HG02885 (cell line): ENCODE measurements at regions not wholly inside any gene's neighbourhood (a gene's known extent, or its start where the extent isn't known, plus 50 kb on each side); places are given as distances from the start of the nearest gene placed in this dataset.
A peak's percentile ranks its signal among the peaks of the same experiment; 100 is the strongest.
"Not testable (repeated sequence)": the region's sequence is repeated elsewhere in the genome, so short reads cannot be mapped to it uniquely, and the experiment has no call there.

Experiments
- ATAC-seq: cut with Tn5 transposase; IDR thresholded peaks from one replicate; pipeline ENCODE4 v1.9.1; 2021; ENCODE audit warnings: mild to moderate bottlenecking; ENCODE audit not compliant: unreplicated experiment, poor library complexity

DNA sequence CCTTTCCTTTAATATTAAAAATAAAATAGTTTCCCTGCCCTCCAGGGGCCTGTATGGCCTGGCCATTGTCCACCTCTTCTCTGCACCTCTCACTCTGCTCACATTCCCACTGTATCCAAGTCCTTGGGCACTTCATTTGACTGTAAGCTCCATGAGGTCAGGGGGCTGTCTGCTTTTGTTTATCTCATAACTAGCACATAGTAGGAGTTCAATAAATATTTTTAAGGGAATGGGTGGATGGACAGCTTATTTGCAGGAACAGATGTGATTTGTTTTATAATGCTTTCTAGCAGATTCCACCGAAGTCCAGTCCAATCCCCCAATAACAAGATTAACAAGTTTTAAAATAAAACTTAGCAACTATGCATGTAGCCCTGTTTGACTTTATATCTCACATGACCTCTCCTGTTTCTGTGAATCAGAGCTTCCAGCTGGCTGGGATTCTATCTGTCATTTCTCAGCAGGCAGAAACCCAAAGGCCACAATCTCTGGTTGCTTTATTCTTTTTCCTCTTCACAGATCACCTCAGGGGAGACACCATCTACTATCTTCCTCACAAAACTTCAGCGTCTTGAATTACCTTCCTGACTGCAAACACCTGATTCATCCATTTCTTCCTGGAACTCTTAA is 123.0 kb upstream of the NR2F2 start:
- ATAC-seq, result no peak

DNA sequence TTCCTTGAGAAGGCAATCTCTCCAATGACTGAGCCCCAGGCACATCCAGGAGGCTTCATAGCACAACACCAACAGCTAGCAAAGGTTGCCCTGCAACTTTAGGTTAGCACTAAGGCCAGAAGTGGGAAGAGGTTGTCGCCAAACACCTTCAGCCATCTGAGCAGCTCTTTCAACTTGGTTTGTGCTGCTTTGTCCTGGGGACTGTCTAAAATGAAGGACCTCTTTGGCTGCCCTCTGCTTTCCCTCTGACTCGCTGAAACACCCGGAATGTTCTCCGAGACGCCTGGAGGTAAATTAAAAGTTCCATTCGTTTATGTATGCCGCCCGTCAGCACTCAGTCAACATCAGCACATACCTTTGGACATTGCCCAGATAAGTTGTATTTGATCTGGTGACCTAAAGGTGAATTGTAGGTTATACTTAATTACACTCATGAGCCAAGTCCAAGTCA is 121.2 kb upstream of the NR2F2 start:
- no peak for ATAC-seq

DNA sequence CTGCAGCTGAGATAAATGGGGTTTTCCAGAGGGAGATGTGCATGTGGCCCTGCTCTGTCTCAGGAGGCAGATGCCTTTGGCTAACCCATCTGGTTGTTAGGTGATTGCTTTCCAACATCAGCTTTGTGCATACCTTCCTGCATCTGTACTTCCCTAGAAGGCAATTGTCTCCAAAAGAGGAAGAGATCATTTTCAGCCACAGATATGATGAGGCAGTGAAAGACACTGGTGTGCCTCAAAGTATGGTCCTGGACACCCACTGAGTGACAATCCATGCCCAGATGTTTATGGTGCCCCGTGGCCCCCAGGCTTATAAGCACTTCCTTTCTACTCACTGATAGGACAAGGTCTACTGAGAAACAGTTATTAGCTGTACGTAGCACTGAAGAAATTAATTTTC is 117.5 kb upstream of the NR2F2 start:
- ATAC-seq, result no peak

DNA sequence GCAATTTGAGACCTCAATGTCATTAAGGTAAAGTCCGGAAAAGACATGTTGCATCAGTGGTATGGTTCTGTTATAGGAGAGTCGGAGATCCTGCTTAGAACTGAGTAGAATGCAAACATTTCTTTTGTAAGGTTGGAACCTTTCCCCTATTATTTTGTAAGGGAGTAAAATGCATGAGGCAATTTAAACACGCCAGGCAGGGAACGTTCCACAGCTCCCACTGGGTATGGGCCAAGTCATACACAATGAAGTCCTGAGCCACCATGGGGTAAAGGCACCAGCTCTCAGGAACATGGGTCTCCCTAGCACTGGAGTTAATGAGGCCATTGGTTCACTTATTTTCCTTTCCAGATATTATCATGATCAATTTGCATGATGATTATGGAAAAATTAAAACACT is 116.6 kb upstream of the NR2F2 start:
- ATAC-seq, result no peak

DNA sequence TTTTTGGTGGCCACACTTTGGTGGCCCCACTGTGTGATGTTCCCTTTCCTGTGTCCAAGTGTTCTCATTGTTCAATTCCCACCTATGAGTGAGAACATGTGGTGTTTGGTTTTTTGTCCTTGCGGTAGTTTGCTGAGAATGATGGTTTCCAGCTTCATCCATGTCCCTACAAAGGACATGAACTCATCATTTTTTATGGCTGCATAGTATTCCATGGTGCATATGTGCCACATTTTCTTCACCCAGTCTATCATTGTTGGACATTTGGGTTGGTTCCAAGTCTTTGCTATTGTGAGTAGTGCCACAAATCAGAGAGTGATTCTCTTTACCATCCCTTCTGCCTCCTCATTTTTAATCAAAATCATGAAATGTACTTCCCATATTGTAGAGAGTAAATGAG is 114.0 kb upstream of the NR2F2 start:
- ATAC-seq, result not testable (repeated sequence)

DNA sequence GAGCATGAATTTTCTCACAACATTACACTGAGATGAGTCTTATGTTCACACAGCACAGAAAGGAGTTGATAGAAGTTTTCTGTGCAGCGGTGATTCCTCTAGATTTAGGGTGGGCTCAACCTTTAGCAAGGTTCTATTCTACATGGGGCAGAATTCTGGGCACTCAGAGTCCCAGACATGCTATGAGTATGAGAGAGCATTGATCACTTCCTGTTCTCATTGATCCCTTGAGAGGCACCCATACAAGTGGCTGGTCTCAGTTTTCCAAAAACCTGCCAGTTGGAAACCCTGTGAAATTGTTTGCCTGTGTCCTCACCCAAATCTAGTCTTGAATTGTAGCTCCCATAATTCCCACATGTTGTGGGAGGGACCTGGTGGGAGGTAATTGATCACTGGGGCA is 112.5 kb upstream of the NR2F2 start:
- ATAC-seq, result no peak

DNA sequence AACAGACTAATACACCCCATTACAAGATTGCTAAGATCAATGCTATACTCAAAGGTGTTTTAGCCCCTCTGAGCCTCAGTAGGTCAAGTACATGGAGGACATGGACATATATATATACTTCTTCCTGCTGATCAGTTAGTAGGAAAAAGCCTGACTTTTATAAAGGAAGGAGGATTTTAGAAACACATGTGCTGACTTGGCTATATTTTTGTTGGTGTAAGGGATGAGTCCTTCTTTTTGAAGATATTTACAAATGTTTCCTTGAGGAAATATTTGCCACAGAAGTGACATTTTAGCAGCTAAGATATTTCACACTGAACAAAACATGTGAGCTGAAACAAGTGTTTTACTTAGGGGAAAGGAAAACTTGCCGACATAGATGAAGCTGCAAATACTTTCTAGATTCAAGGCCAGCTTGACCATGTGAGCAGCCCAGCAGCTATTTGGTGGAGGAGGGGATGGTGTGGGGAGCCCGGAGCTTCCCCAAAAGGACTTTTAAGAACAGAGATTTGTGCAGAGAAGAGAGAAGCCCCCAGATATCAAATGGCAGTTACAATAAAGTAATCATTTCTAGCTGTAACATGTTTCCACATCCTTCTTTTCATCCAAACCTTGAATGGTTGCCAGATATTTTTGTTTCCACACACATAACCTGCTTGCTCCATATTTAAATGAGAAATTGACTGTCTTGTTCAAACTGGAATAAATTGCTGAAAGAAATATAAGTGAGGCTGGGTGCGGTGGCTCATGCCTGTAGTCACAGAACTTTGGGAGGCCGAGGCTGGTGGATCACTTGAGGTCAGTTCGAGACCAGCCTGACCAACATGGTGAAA is 111.7 kb upstream of the NR2F2 start:
- no peak for ATAC-seq

DNA sequence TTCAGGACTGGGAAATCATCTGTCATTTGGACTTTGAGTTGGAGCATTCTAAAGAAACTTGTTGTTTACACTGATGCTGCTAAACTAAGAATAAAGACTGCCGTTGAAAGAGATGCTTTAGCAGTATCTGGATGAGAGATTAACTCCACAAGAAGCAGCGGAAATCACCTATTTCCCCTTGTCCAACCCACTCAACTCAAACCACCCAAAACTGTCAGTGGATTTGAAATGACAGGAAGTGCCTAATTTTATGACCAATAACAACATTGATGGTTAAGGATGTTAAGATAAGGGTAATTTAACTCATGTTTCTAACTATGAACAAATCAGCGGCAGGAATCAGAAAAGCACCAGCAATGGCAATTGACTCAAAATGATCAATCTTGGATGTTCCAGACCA is 110.8 kb upstream of the NR2F2 start:
- no peak for ATAC-seq

DNA sequence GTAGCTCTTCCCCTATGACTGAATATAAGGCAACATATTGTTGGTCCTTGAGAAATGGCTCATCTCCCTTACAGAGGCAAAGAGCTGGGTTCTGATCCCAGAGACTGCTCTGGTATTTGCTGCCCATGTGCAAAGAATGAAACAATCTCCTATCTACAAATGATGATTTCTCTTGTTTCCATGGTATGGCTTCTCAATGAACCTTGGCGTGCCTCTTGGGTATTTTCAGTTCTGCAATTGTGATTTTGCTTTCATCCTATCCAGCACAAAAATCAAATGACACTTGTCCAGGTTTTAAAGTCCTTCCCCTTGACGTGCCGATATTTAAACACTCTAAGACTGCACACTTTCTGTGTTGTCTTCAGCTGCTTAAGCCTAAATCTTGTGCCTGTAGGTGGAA is 109.8 kb upstream of the NR2F2 start:
- no peak for ATAC-seq

DNA sequence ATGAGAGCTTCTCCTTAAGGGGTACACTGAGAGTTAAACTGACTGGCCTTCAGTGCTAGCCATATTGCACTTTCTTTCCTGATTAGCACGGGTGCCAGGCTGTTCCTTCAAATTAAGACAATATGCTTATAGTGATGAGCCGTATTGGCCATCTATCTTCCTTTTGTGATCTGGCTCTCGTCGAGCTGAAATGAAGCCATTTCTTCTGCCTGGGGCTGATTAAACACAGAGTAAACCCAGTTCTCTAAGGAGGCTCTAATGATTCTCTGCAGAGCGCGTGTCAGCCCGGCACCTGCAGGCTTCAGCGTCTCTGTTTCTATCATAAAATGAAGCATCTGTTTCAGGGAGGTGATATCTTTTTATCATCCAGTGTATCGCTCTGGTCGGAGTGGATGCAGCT is 107.5 kb upstream of the NR2F2 start:
- no peak for ATAC-seq

DNA sequence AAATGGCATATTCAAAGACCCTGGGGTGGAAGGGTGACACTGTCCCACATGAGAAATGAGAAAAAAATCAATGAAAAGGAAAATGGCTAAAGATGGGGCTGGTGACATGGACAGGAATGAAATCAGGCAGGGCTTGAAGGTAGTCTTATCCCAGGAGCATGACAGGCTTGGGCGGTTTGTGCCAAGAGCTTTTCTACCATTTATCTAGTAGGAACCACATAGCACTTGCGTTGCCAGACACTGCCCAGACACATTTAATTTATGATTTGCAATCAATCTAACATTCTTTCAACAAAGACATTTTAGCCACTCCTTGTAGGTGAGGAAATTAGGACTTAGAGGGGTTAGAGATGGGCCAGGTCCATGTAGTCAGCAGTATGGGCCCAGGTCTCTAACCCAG is 106.6 kb upstream of the NR2F2 start:
- no peak for ATAC-seq

DNA sequence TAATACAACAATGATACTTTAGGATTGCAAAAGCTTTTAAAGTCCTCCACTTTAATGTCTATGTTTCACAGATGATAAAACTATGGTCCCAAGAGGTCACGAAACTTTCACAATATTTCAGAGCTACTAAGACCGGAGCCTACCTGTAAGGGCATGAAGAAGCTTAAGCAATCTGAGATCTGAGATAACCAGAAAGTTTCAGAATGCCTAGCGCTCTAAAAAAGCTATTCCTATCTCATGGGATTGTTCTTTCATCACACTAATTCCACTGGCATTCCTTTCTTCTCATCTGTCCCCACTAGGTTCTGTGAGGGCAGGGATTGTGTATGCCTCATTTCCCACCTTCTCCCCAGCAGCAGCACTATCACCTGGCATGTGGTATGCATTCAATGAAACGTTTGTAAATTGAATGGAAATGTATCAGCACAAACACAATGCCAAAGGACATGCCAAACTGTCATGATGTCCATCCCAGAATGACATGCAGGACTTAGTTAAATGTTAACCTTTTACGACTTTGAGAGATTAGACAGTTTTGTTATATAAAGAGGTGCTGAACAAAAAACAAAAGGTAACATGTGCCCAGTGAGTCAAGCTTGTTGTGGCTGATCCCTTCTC is 104.7 kb upstream of the NR2F2 start:
- ATAC-seq, result no peak

DNA sequence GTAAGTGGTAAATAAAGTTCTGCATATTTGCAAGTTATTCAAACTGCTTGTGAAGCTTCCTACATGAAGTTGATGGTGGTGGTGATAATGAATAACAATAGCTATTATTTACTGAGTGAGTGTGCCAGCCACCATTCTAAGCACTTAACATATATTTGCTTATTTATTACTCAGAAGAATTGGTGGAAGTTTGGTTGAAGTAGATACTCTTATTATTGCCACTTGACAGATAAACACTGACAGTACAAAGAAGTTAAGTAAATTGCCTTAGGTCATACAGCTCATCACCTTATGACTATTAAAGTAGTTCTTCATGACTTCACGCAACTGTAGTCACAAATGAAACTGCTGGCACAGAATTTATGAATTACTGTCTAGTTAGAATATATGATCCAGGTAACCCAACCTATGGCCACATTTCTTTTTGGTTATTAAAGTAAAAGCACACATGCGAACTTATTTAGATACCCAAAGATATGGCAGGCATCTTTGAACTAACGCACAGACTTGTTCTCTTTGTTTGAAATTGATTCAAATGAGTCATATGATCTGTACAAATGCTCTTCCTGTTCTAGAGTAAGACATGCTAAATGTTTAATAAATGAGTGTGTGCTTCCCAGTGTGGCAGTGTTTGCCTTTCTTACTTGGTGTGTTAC is 99.8 kb upstream of the NR2F2 start:
- no peak for ATAC-seq

DNA sequence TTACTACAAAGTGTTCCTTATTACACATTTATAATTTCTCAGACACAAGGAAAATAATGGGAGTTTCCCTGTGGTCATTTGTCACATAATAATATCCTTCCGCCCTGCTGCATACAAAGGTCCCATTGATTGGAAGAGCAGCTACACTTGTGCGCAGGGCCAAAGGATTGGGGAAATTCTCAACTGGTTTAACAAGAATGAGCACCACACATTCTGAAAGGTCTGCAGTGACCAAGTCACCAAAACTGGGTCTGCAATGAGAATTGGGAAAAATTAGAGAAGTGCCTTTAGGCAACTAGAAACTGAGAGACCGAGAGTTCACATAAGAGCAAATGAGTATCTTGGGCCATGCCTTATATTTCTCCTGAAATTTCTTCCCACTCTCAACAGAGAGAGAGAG is 98.2 kb upstream of the NR2F2 start:
- no peak for ATAC-seq

DNA sequence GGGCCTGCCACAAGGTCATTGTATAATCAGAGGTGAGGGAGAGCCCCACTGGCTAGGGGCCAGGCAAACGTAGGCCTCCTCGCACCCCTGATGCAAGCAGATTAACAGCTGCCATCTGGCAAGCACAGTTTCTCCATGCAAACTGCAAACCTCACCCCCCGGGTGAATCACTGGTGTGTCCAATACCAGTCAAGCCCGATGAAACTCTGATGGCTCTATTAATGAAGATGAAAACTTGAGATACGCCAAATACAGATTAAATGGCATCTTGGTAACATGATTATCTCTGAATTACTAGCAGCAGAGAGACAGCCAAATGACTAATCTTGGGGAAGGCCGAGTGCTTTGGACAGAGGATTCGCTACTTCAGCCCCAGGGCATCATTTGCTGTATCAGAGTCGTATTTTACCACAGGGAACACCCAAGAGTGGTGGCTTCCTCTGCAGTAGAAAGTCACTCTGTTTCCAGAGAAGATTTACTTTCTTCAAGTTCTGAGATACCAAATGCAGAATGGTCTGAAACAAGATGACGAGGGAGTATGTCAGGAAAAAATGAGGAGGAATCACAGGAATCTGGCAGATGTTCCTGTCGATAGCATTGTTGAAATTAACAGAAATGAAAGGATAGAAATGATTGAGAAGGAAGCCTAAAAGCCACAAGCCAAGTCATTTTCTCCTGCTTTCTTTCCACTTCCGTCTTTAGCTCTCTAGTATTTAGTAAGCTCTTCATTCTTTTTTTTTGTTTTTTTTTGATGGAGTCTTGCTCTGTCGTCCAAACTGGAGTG is 96.2 kb upstream of the NR2F2 start:
- ATAC-seq, result peak; percentile 44

DNA sequence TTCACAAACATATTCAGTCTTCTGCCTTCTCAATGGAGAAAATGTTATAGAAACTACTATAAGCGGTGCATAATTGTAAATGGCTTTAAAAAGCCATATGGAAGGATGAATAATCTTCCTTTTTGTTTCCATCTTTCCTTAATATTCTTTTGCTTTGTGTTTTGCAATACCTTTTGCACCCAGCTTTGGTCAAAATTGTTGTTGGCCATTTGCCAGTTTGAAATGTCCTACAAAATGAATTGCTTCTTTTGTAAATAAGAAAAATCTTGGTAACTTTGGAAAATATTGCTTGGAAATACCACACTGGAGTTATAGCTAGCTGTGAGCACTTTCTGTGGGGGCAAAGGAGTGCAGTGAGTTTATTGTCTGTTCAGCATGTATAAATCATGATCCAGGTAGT is 93.5 kb upstream of the NR2F2 start:
- no peak for ATAC-seq

DNA sequence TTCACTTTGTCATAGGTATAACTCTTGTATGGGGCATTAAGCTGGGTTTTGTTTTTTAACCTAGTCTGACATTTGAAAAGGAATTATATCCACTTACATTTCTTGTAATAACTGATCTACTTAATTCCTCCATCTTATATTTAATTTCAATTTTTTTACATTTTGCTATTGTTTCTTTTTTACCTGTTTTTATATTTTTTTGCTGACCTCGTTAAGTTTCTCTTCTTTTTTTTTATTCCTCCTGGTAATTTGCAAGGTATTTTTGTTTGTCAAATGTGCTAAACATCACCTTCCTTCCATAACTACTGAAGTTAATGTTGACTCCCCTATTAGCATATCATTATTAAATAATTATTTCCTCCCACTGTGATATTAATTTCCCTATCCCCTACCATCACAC is 87.7 kb upstream of the NR2F2 start:
- no peak for ATAC-seq

DNA sequence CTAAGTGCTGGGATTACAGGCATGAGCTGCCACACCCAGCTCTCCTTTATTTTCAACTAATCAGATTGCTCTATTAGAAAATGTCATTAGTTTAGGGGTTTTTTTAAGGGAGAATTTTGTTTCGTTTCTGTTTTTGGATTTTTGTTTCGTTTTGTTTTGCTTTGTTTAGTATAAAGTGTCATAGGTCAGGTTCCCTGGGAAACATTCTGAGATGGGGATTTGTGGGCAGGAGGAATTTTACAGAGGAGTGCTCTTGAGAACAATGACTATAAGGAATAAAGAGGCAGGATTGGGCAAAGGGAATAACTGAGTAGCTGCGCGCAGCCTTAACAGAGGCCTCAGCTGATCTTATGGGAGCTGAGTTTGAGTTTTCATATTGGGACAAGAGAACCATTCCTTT is 86.8 kb upstream of the NR2F2 start:
- ATAC-seq, result no peak

DNA sequence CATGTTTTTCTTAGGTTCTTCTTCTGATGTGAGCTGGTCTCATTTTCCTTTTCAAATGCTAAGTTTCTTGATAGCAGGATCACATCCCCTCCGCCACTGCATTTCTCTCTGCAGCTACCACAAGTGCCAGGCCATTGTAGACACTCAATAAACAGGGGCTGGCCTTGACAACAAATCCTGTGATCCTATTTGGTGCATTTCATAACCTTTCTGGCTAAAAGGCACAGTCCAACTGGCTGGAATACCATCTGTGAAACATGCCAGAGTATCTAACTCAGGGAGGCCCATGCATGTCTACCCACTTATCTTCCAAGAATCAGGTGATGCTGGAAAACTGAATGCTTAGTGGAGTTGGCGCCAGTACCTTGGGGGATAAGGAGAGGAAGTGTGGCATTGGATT is 85.2 kb upstream of the NR2F2 start:
- ATAC-seq, result no peak

DNA sequence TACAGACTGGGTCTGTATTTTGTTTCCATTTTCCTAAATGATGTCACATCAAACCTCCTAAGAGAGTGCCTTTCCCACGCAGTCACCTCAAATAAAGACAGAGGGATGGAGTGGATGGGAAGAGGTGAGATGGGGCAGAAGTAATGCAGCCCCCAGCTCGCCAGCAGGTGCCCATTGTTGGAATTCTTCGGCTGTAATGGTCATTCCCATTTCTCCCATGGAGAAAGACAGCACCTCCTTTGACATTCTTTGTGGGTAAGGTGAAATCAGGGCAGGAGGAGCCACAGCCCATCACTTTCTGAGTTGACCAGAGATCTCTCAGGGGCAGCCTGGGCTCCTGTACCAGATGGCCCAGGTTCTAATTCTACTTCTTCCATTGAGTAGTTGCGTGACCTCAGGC is 84.4 kb upstream of the NR2F2 start:
- no peak for ATAC-seq
